ENCODE measurements at regions not wholly inside any gene's neighbourhood (a gene's known extent, or its start where the extent isn't known, plus 50 kb on each side); places are given as distances from the start of the nearest gene placed in this dataset.

GRCh38 chr7:81886211-81886764, 116.4 kb upstream of the HGF start:
- TF ChIP-seq CTCF (IDR thresholded peaks at IDR 0.05), result no peak
- TF ChIP-seq POLR2A (IDR thresholded peaks at IDR 0.05; ENCODE audit: low read depth), result no peak
- no peak for TF ChIP-seq EP300 (IDR thresholded peaks at IDR 0.05)
